ENCODE measurements at regions not wholly inside any gene's neighbourhood (a gene's known extent, or its start where the extent isn't known, plus 50 kb on each side); places are given as distances from the start of the nearest gene placed in this dataset.

GRCh38 chr2:120483355-120483754, 137.4 kb downstream of the INHBB start:
- TF ChIP-seq, protein P1, sequence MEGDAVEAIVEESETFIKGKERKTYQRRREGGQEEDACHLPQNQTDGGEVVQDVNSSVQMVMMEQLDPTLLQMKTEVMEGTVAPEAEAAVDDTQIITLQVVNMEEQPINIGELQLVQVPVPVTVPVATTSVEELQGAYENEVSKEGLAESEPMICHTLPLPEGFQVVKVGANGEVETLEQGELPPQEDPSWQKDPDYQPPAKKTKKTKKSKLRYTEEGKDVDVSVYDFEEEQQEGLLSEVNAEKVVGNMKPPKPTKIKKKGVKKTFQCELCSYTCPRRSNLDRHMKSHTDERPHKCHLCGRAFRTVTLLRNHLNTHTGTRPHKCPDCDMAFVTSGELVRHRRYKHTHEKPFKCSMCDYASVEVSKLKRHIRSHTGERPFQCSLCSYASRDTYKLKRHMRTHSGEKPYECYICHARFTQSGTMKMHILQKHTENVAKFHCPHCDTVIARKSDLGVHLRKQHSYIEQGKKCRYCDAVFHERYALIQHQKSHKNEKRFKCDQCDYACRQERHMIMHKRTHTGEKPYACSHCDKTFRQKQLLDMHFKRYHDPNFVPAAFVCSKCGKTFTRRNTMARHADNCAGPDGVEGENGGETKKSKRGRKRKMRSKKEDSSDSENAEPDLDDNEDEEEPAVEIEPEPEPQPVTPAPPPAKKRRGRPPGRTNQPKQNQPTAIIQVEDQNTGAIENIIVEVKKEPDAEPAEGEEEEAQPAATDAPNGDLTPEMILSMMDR (conservative IDR thresholded peaks at IDR 0.05 in 1 of 2, IDR thresholded peaks at IDR 0.05 in 1 of 2; ENCODE audit: extremely low read depth in 1 of 2, insufficient read depth in 1 of 2, low read depth in 1 of 2, low read length in 2 of 2): no peak
- no peak for TF ChIP-seq EZH2 (IDR thresholded peaks at IDR 0.05; ENCODE audit: borderline replicate concordance, low read length)
